Omental fat pad (tissue), 3 donors: ENCODE measurements at regions not wholly inside any gene's neighbourhood (a gene's known extent, or its start where the extent isn't known, plus 50 kb on each side); places are given as distances from the start of the nearest gene placed in this dataset.

ENCODE experiments used
- ATAC-seq: fragments of 150-250 bp; one replicate; pipeline ENCODE4 v1.9.1; 2016; ENCODE audit warnings: mild to moderate bottlenecking, moderate library complexity; ENCODE audit not compliant: low FRiP score
- DNase-seq: peaks from one replicate; pipeline ENCODE4 v3.0.0-alpha.2; 2019; ENCODE audit warnings: low spot score
- CTCF ChIP-seq, 3 donors: fragments of 450-650 bp; IDR thresholded peaks; one replicate each; pipeline ENCODE4 v1.5.1; 2016 to 2017; ENCODE audit warnings: antibody characterized with exemption in 3 of 3, mild to moderate bottlenecking in 3 of 3, moderate library complexity in 2 of 3

- no peak for TF ChIP-seq CTCF (IDR thresholded peaks at IDR 0.05)
- no peak for DNase-seq
- no peak for ATAC-seq
Observed at GRCh38 chr5:12703254-12703653, 799.0 kb upstream of the CTNND2 start.

- DNase-seq (no peak), ATAC-seq (no peak)
- TF ChIP-seq CTCF (IDR thresholded peaks at IDR 0.05) = no peak
Observed at GRCh38 chr5:12695651-12696050, 791.4 kb upstream of the CTNND2 start.

- TF ChIP-seq CTCF (IDR thresholded peaks at IDR 0.05) = no peak
- DNase-seq (no peak), ATAC-seq (no peak)
Observed at GRCh38 chr5:12691330-12691729, 787.1 kb upstream of the CTNND2 start.

GRCh38 chr5:12690361-12690760 lies 786.1 kb upstream of the CTNND2 start:
- TF ChIP-seq CTCF (IDR thresholded peaks at IDR 0.05) = no peak
- no peak for DNase-seq
- ATAC-seq = no peak

GRCh38 chr5:12683249-12683648 lies 779.0 kb upstream of the CTNND2 start:
- TF ChIP-seq CTCF (IDR thresholded peaks at IDR 0.05) = no peak
- DNase-seq = no peak
- no peak for ATAC-seq

- no peak for DNase-seq
- TF ChIP-seq CTCF (IDR thresholded peaks at IDR 0.05) = no peak
- no peak for ATAC-seq
Observed at GRCh38 chr5:12679731-12680130, 775.5 kb upstream of the CTNND2 start.

GRCh38 chr5:12675959-12676358 lies 771.7 kb upstream of the CTNND2 start:
- no peak for DNase-seq
- TF ChIP-seq CTCF (IDR thresholded peaks at IDR 0.05) = no peak
- ATAC-seq = no peak
